GM23338 (cell line): ENCODE measurements at regions not wholly inside any gene's neighbourhood (a gene's known extent, or its start where the extent isn't known, plus 50 kb on each side); places are given as distances from the start of the nearest gene placed in this dataset.

Source experiments
- ATAC-seq: fragments of 200-7000 bp; cut with Tn5 transposase; 3 replicates; pipeline ENCODE4 v1.9.1; 2020
- DNase-seq: peaks from one replicate; pipeline ENCODE4 v3.0.0-alpha.2; 2015; ENCODE audit warnings: low spot score
- H2AFZ ChIP-seq: fragments of 200-600 bp; sonication (generic); 2 replicates; pipeline ENCODE4 v1.8.0; 2016; ENCODE audit warnings: antibody characterized with exemption, mild to moderate bottlenecking, moderate library complexity
- H3F3A ChIP-seq: fragments of 200-600 bp; sonication (generic); replicated peaks from 2 replicates; pipeline ENCODE4 v1.8.0; 2017; ENCODE audit warnings: antibody characterized with exemption, mixed run types, low read depth
- H3K27ac ChIP-seq: fragments of 200-600 bp; sonication (generic); 2 replicates; pipeline ENCODE4 v1.6.1; 2016; ENCODE audit warnings: low read depth
- H3K27me3 ChIP-seq: fragments of 200-600 bp; sonication (generic); 2 replicates; pipeline ENCODE4 v1.8.0; 2016; ENCODE audit warnings: mild to moderate bottlenecking, mixed run types, moderate library complexity; ENCODE audit not compliant: insufficient read depth
- H3K36me3 ChIP-seq: fragments of 200-600 bp; sonication (generic); 2 replicates; pipeline ENCODE4 v1.8.0; 2016; ENCODE audit warnings: mild to moderate bottlenecking; ENCODE audit not compliant: insufficient read depth
- H3K4me1 ChIP-seq: fragments of 200-600 bp; sonication (generic); 2 replicates; pipeline ENCODE4 v1.8.0; 2016; ENCODE audit warnings: mild to moderate bottlenecking, moderate library complexity; ENCODE audit not compliant: insufficient read depth
- H3K4me2 ChIP-seq: fragments of 200-600 bp; sonication (generic); 2 replicates; pipeline ENCODE4 v1.7.1; 2017; ENCODE audit warnings: mixed run types
- H3K4me3 ChIP-seq: fragments of 200-600 bp; sonication (generic); 2 replicates; pipeline ENCODE4 v1.6.1; 2016; ENCODE audit warnings: mixed run types
- H3K79me2 ChIP-seq: fragments of 200-600 bp; sonication (generic); replicated peaks from 2 replicates; pipeline ENCODE4 v1.8.0; 2017; ENCODE audit warnings: mild to moderate bottlenecking; ENCODE audit not compliant: insufficient read depth
- H3K9me2 ChIP-seq: fragments of 200-600 bp; sonication (generic); 2 replicates; pipeline ENCODE4 v1.8.0; 2017; ENCODE audit not compliant: insufficient read depth
- H4K20me1 ChIP-seq: fragments of 200-600 bp; sonication (generic); replicated peaks from 2 replicates; pipeline ENCODE4 v1.8.0; 2017; ENCODE audit warnings: mild to moderate bottlenecking; ENCODE audit not compliant: insufficient read depth
- H3K27ac Mint-ChIP-seq: 2 replicates; pipeline ENCODE4 v1.8.0; 2020; ENCODE audit warnings: inconsistent platforms, mild to moderate bottlenecking, moderate library complexity, mixed read lengths
- H3K27me3 Mint-ChIP-seq: 3 replicates; pipeline ENCODE4 v1.8.0; 2022; ENCODE audit warnings: low read depth, mild to moderate bottlenecking, moderate library complexity, mixed read lengths, inconsistent platforms; ENCODE audit not compliant: insufficient read depth, poor library complexity
- H3K36me3 Mint-ChIP-seq: 3 replicates; pipeline ENCODE4 v1.8.0; 2021; ENCODE audit warnings: low read depth, mild to moderate bottlenecking, inconsistent platforms, moderate library complexity, mixed read lengths
- H3K4me1 Mint-ChIP-seq: 3 replicates; pipeline ENCODE4 v1.8.0; 2020; ENCODE audit warnings: mild to moderate bottlenecking, inconsistent platforms, mixed read lengths
- H3K4me3 Mint-ChIP-seq: 3 replicates; pipeline ENCODE4 v1.8.0; 2021; ENCODE audit warnings: moderate library complexity, mild to moderate bottlenecking, inconsistent platforms, mixed read lengths
- H3K9me3 Mint-ChIP-seq: 3 replicates; pipeline ENCODE4 v1.8.0; 2020; ENCODE audit warnings: moderate library complexity, mild to moderate bottlenecking, inconsistent platforms, mixed read lengths
- EZH2 ChIP-seq: fragments of 200-600 bp; sonication (generic); IDR thresholded peaks from one replicate; pipeline ENCODE4 v1.8.0; 2017; ENCODE audit warnings: antibody characterized with exemption, mild to moderate bottlenecking, low read depth; ENCODE audit not compliant: unreplicated experiment
- NANOG ChIP-seq: IDR thresholded peaks from 2 replicates; pipeline ENCODE4 v1.6.1; 2016; ENCODE audit warnings: antibody characterized with exemption, borderline replicate concordance
- POLR2AphosphoS5 ChIP-seq: IDR thresholded peaks from 2 replicates; pipeline ENCODE4 v1.6.1; 2016; ENCODE audit warnings: antibody characterized with exemption, low read depth
- STAT1 ChIP-seq: IDR thresholded peaks from one replicate; pipeline ENCODE4 v1.6.1; 2016; ENCODE audit warnings: antibody characterized with exemption; ENCODE audit not compliant: unreplicated experiment
- ZNF114 ChIP-seq: fragments of 250-450 bp; sonication (Bioruptor Pico); IDR thresholded peaks from 2 replicates; pipeline ENCODE4 v1.5.0; 2020; ENCODE audit warnings: mild to moderate bottlenecking, moderate library complexity
- ZNF331 ChIP-seq: fragments of 250-450 bp; sonication (Bioruptor Pico); IDR thresholded peaks from 2 replicates; pipeline ENCODE4 v1.5.0; 2020; ENCODE audit warnings: low read depth, mild to moderate bottlenecking, moderate library complexity
- TF ChIP-seq, protein P1 (sequence below): fragments of 250-450 bp; sonication (Bioruptor Pico); IDR thresholded peaks from 2 replicates; pipeline ENCODE4 v1.5.0; 2020; ENCODE audit warnings: mild to moderate bottlenecking, moderate library complexity
- TF ChIP-seq, protein P2 (sequence below): IDR thresholded peaks from 2 replicates; pipeline ENCODE4 v1.6.1; 2016; ENCODE audit warnings: antibody characterized with exemption
- TF ChIP-seq, protein P3 (sequence below): IDR thresholded peaks from one replicate; pipeline ENCODE4 v1.6.1; 2018; ENCODE audit warnings: antibody characterized with exemption; ENCODE audit not compliant: unreplicated experiment

DNA sequence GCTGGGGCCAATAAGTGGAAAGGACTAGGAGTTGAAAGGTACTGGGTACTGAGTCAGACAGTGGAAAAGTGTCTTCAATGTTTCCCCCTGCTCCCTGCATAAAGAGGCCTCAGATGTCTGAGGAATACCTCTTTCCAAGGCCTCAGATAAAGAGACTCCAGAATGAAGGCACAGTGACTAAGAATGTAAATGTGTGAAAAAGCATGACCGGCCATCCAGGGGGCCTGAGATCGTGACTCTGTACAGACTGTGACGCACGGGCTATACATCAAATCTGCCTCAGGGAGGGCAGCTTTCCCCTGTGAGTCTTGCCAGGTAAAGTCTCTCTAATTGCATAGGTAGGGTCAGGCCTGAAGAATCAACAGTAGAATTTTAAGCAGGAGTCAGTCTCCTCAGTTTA is 1690.5 kb downstream of the KCNT2 start (continued):
- TF ChIP-seq, protein P1, sequence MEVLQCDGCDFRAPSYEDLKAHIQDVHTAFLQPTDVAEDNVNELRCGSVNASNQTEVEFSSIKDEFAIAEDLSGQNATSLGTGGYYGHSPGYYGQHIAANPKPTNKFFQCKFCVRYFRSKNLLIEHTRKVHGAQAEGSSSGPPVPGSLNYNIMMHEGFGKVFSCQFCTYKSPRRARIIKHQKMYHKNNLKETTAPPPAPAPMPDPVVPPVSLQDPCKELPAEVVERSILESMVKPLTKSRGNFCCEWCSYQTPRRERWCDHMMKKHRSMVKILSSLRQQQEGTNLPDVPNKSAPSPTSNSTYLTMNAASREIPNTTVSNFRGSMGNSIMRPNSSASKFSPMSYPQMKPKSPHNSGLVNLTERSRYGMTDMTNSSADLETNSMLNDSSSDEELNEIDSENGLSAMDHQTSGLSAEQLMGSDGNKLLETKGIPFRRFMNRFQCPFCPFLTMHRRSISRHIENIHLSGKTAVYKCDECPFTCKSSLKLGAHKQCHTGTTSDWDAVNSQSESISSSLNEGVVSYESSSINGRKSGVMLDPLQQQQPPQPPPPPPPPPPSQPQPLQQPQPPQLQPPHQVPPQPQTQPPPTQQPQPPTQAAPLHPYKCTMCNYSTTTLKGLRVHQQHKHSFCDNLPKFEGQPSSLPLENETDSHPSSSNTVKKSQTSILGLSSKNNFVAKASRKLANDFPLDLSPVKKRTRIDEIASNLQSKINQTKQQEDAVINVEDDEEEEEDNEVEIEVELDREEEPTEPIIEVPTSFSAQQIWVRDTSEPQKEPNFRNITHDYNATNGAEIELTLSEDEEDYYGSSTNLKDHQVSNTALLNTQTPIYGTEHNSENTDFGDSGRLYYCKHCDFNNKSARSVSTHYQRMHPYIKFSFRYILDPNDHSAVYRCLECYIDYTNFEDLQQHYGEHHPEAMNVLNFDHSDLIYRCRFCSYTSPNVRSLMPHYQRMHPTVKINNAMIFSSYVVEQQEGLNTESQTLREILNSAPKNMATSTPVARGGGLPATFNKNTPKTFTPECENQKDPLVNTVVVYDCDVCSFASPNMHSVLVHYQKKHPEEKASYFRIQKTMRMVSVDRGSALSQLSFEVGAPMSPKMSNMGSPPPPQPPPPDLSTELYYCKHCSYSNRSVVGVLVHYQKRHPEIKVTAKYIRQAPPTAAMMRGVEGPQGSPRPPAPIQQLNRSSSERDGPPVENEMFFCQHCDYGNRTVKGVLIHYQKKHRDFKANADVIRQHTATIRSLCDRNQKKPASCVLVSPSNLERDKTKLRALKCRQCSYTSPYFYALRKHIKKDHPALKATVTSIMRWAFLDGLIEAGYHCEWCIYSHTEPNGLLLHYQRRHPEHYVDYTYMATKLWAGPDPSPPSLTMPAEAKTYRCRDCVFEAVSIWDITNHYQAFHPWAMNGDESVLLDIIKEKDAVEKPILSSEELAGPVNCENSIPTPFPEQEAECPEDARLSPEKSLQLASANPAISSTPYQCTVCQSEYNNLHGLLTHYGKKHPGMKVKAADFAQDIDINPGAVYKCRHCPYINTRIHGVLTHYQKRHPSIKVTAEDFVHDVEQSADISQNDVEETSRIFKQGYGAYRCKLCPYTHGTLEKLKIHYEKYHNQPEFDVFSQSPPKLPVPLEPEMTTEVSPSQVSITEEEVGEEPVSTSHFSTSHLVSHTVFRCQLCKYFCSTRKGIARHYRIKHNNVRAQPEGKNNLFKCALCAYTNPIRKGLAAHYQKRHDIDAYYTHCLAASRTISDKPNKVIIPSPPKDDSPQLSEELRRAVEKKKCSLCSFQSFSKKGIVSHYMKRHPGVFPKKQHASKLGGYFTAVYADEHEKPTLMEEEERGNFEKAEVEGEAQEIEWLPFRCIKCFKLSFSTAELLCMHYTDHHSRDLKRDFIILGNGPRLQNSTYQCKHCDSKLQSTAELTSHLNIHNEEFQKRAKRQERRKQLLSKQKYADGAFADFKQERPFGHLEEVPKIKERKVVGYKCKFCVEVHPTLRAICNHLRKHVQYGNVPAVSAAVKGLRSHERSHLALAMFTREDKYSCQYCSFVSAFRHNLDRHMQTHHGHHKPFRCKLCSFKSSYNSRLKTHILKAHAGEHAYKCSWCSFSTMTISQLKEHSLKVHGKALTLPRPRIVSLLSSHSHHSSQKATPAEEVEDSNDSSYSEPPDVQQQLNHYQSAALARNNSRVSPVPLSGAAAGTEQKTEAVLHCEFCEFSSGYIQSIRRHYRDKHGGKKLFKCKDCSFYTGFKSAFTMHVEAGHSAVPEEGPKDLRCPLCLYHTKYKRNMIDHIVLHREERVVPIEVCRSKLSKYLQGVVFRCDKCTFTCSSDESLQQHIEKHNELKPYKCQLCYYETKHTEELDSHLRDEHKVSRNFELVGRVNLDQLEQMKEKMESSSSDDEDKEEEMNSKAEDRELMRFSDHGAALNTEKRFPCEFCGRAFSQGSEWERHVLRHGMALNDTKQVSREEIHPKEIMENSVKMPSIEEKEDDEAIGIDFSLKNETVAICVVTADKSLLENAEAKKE (CRISPR knock-in tag): no peak
- TF ChIP-seq ZNF331 (CRISPR knock-in tag): no peak
- no peak for TF ChIP-seq ZNF114 (CRISPR knock-in tag)
- TF ChIP-seq STAT1: no peak
- TF ChIP-seq POLR2AphosphoS5: no peak
- TF ChIP-seq EZH2: no peak
- TF ChIP-seq, protein P2, sequence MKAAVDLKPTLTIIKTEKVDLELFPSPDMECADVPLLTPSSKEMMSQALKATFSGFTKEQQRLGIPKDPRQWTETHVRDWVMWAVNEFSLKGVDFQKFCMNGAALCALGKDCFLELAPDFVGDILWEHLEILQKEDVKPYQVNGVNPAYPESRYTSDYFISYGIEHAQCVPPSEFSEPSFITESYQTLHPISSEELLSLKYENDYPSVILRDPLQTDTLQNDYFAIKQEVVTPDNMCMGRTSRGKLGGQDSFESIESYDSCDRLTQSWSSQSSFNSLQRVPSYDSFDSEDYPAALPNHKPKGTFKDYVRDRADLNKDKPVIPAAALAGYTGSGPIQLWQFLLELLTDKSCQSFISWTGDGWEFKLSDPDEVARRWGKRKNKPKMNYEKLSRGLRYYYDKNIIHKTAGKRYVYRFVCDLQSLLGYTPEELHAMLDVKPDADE: no peak
- TF ChIP-seq NANOG: no peak

DNA sequence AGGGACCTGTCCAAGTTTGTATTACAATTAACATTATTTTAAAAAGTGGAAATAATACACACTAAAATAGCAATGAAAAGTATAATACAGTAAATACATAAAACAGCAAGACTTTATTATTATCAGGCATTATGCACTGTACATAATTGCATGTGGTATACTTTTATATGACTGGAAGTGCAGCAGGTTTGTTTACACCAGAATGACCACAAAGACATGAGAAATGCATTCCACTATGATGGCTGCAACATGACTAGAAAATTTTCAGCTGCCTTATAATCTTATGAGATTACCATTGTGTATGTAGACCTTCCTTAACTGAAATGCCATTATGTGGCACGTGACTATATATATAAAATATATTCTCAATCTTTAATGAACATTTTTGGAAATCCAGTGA is 1699.6 kb downstream of the KCNT2 start:
- Histone ChIP-seq H2AFZ (no peak overlapping the region), H3F3A (no peaks in the 10 kb centered on the region), H4K20me1 (no peaks in the 10 kb centered on the region), H3K4me3 (no peak overlapping the region), H3K9me2 (no peaks in the 10 kb centered on the region), H3K27me3 (no peaks in the 10 kb centered on the region), H3K27ac (no peak overlapping the region), H3K4me2 (no peak overlapping the region), H3K4me1 (no peaks in the 10 kb centered on the region), H3K79me2 (no peaks in the 10 kb centered on the region), H3K36me3 (no peaks in the 10 kb centered on the region)
- TF ChIP-seq, protein P2: no peak
- TF ChIP-seq, protein P3, sequence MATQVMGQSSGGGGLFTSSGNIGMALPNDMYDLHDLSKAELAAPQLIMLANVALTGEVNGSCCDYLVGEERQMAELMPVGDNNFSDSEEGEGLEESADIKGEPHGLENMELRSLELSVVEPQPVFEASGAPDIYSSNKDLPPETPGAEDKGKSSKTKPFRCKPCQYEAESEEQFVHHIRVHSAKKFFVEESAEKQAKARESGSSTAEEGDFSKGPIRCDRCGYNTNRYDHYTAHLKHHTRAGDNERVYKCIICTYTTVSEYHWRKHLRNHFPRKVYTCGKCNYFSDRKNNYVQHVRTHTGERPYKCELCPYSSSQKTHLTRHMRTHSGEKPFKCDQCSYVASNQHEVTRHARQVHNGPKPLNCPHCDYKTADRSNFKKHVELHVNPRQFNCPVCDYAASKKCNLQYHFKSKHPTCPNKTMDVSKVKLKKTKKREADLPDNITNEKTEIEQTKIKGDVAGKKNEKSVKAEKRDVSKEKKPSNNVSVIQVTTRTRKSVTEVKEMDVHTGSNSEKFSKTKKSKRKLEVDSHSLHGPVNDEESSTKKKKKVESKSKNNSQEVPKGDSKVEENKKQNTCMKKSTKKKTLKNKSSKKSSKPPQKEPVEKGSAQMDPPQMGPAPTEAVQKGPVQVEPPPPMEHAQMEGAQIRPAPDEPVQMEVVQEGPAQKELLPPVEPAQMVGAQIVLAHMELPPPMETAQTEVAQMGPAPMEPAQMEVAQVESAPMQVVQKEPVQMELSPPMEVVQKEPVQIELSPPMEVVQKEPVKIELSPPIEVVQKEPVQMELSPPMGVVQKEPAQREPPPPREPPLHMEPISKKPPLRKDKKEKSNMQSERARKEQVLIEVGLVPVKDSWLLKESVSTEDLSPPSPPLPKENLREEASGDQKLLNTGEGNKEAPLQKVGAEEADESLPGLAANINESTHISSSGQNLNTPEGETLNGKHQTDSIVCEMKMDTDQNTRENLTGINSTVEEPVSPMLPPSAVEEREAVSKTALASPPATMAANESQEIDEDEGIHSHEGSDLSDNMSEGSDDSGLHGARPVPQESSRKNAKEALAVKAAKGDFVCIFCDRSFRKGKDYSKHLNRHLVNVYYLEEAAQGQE: no peak
- Mint-ChIP-seq H3K4me3 (no peak overlapping the region), H3K36me3 (no peaks in the 10 kb centered on the region), H3K9me3 (no peaks in the 10 kb centered on the region; the same call in 2 of the 3 replicates), H3K27me3 (no peaks in the 10 kb centered on the region), H3K27ac (no peak overlapping the region), H3K4me1 (no peaks in the 10 kb centered on the region)
- DNase-seq (no peak), ATAC-seq (no peak)
